Activated naive CD4-positive, alpha-beta T cell treated with anti-CD3 and anti-CD28 coated beads for 36 hours (primary cell): ENCODE measurements at regions not wholly inside any gene's neighbourhood (a gene's known extent, or its start where the extent isn't known, plus 50 kb on each side); places are given as distances from the start of the nearest gene placed in this dataset.

Source experiments
- CTCF ChIA-PET: fragments of 350-600 bp; sonication (Branson Sonifier 250); formaldehyde crosslinking; loops from one replicate; lab custom pipeline; 2021; ENCODE audit warnings: antibody characterized with exemption; lab: Charles Lee
- DNase-seq: peaks from one replicate; pipeline ENCODE4 v3.0.0-alpha.2; 2020
- H3K27ac Mint-ChIP-seq: one replicate; pipeline ENCODE4 v1.8.0; 2021; ENCODE audit warnings: mild to moderate bottlenecking, mixed read lengths
- H3K27me3 Mint-ChIP-seq: one replicate; pipeline ENCODE4 v1.8.0; 2021; ENCODE audit warnings: low read depth, mixed read lengths
- H3K36me3 Mint-ChIP-seq: one replicate; pipeline ENCODE4 v1.8.0; 2021; ENCODE audit warnings: low read depth, mixed read lengths
- H3K4me1 Mint-ChIP-seq: one replicate; pipeline ENCODE4 v1.8.0; 2021; ENCODE audit warnings: low read depth, mixed read lengths
- H3K4me3 Mint-ChIP-seq: one replicate; pipeline ENCODE4 v1.8.0; 2021; ENCODE audit warnings: mild to moderate bottlenecking, moderate library complexity, mixed read lengths
- H3K9me3 Mint-ChIP-seq: one replicate; pipeline ENCODE4 v1.8.0; 2021; ENCODE audit warnings: mixed read lengths
- intact Hi-C: fragments of 100-400 bp; cut with micrococcal nuclease; formaldehyde crosslinking; loops from one replicate; pipeline ENCODE4 v1.15.1; 2023

- CTCF ChIA-PET, result no interaction called here
- DNase-seq, result no peak
- intact Hi-C loops, result loop anchor here (10.0 kb wide), 1 partner anchor 785 kb away; no protein-coding TSS in a partner anchor
- Mint-ChIP-seq H3K4me1 (no peaks in the 10 kb centered on the region), H3K4me3 (no peak overlapping the region), H3K27me3 (no peaks in the 10 kb centered on the region), H3K27ac (no peak overlapping the region), H3K9me3 (peaks cover 8% of the 10 kb centered on the region), H3K36me3 (peaks cover 4% of the 10 kb centered on the region)
These were observed 136.6 kb downstream of the LYPLAL1 start for GRCh38 chr1:219310181-219310728.

GRCh38 chr1:219308367-219308766 lies 134.7 kb downstream of the LYPLAL1 start:
- DNase-seq, result no peak
- H3K4me1 Mint-ChIP-seq, result no peaks in the 10 kb centered on the region
- H3K9me3 Mint-ChIP-seq, result peaks cover 8% of the 10 kb centered on the region
- peaks cover 4% of the 10 kb centered on the region for H3K36me3 Mint-ChIP-seq
- no peak overlapping the region for H3K27ac Mint-ChIP-seq
- CTCF ChIA-PET, result no interaction called here
- intact Hi-C loops, result no loop called here
- no peaks in the 10 kb centered on the region for H3K27me3 Mint-ChIP-seq
- H3K4me3 Mint-ChIP-seq, result no peak overlapping the region

- intact Hi-C loops, result no loop called here
- CTCF ChIA-PET, result no interaction called here
- no peak for DNase-seq
- Mint-ChIP-seq H3K4me3 (no peak overlapping the region), H3K9me3 (peaks cover 8% of the 10 kb centered on the region), H3K27ac (no peak overlapping the region), H3K36me3 (peaks cover 3% of the 10 kb centered on the region), H3K4me1 (no peaks in the 10 kb centered on the region), H3K27me3 (no peaks in the 10 kb centered on the region)
These were observed 130.8 kb downstream of the LYPLAL1 start for GRCh38 chr1:219304227-219305226.

GRCh38 chr1:219302697-219303096 lies 129.0 kb downstream of the LYPLAL1 start:
- H3K4me3 Mint-ChIP-seq, result no peak overlapping the region
- intact Hi-C loops, result no loop called here
- no peaks in the 10 kb centered on the region for H3K27me3 Mint-ChIP-seq
- no peaks in the 10 kb centered on the region for H3K36me3 Mint-ChIP-seq
- CTCF ChIA-PET, result no interaction called here
- no peak for DNase-seq
- H3K9me3 Mint-ChIP-seq, result peaks cover under 1% of the 10 kb centered on the region
- no peak overlapping the region for H3K27ac Mint-ChIP-seq
- no peaks in the 10 kb centered on the region for H3K4me1 Mint-ChIP-seq

- Mint-ChIP-seq H3K36me3 (peaks cover 3% of the 10 kb centered on the region), H3K4me1 (no peaks in the 10 kb centered on the region), H3K4me3 (no peak overlapping the region), H3K27ac (no peak overlapping the region), H3K27me3 (no peaks in the 10 kb centered on the region), H3K9me3 (no peaks in the 10 kb centered on the region)
- CTCF ChIA-PET, result no interaction called here
- intact Hi-C loops, result no loop called here
- DNase-seq, result no peak
These were observed 125.7 kb downstream of the LYPLAL1 start for GRCh38 chr1:219299420-219299819.

- CTCF ChIA-PET, result interaction anchor here (0.6 kb wide), 1 partner anchor 614 kb away, joined by 4 read pairs; no protein-coding TSS in a partner anchor
- Mint-ChIP-seq H3K4me1 (no peaks in the 10 kb centered on the region), H3K27ac (no peak overlapping the region), H3K4me3 (no peak overlapping the region), H3K27me3 (no peaks in the 10 kb centered on the region), H3K9me3 (no peaks in the 10 kb centered on the region), H3K36me3 (peaks cover 3% of the 10 kb centered on the region)
- DNase-seq, result no peak
- intact Hi-C loops, result no loop called here
These were observed 125.0 kb downstream of the LYPLAL1 start for GRCh38 chr1:219298571-219299148.

- no peak overlapping the region for H3K4me3 Mint-ChIP-seq
These were observed 123.0 kb downstream of the LYPLAL1 start for GRCh38 chr1:219296430-219297355.

GRCh38 chr1:219294251-219294650 lies 120.6 kb downstream of the LYPLAL1 start:
- no peaks in the 10 kb centered on the region for H3K9me3 Mint-ChIP-seq
- H3K27ac Mint-ChIP-seq, result no peak overlapping the region
- intact Hi-C loops, result no loop called here
- no peaks in the 10 kb centered on the region for H3K27me3 Mint-ChIP-seq
- no peak overlapping the region for H3K4me3 Mint-ChIP-seq
- H3K36me3 Mint-ChIP-seq, result peaks cover 3% of the 10 kb centered on the region
- CTCF ChIA-PET, result no interaction called here
- no peaks in the 10 kb centered on the region for H3K4me1 Mint-ChIP-seq
- DNase-seq, result no peak

More at GRCh38 chr1:219296430-219297355, 123.0 kb downstream of the LYPLAL1 start:
- H3K36me3 Mint-ChIP-seq, result peaks cover 3% of the 10 kb centered on the region
- no peaks in the 10 kb centered on the region for H3K27me3 Mint-ChIP-seq
- no peak for DNase-seq
- no peak overlapping the region for H3K27ac Mint-ChIP-seq
- CTCF ChIA-PET, result no interaction called here
- no peaks in the 10 kb centered on the region for H3K9me3 Mint-ChIP-seq
- intact Hi-C loops, result no loop called here
- H3K4me1 Mint-ChIP-seq, result no peaks in the 10 kb centered on the region

- H3K9me3 Mint-ChIP-seq, result no peaks in the 10 kb centered on the region
- no peaks in the 10 kb centered on the region for H3K27me3 Mint-ChIP-seq
- H3K4me3 Mint-ChIP-seq, result no peak overlapping the region
- DNase-seq, result no peak
- CTCF ChIA-PET, result no interaction called here
- peaks cover 3% of the 10 kb centered on the region for H3K36me3 Mint-ChIP-seq
- H3K4me1 Mint-ChIP-seq, result no peaks in the 10 kb centered on the region
- H3K27ac Mint-ChIP-seq, result no peak overlapping the region
- intact Hi-C loops, result no loop called here
These were observed 119.7 kb downstream of the LYPLAL1 start for GRCh38 chr1:219293410-219293809.

GRCh38 chr1:219292999-219293398 lies 119.3 kb downstream of the LYPLAL1 start:
- Mint-ChIP-seq H3K4me3 (no peak overlapping the region), H3K27ac (no peak overlapping the region), H3K27me3 (no peaks in the 10 kb centered on the region), H3K36me3 (peaks cover 3% of the 10 kb centered on the region), H3K4me1 (no peaks in the 10 kb centered on the region), H3K9me3 (no peaks in the 10 kb centered on the region)
- DNase-seq, result no peak
- intact Hi-C loops, result no loop called here
- CTCF ChIA-PET, result no interaction called here

- no peak overlapping the region for H3K27ac Mint-ChIP-seq
- H3K27me3 Mint-ChIP-seq, result no peaks in the 10 kb centered on the region
- DNase-seq, result no peak
- H3K36me3 Mint-ChIP-seq, result peaks cover 3% of the 10 kb centered on the region
- no peak overlapping the region for H3K4me3 Mint-ChIP-seq
- intact Hi-C loops, result no loop called here
- no peaks in the 10 kb centered on the region for H3K4me1 Mint-ChIP-seq
- CTCF ChIA-PET, result no interaction called here
- no peaks in the 10 kb centered on the region for H3K9me3 Mint-ChIP-seq
These were observed 118.7 kb downstream of the LYPLAL1 start for GRCh38 chr1:219292341-219292740.

GRCh38 chr1:219289171-219289570 lies 115.5 kb downstream of the LYPLAL1 start:
- CTCF ChIA-PET, result no interaction called here
- H3K27ac Mint-ChIP-seq, result no peak overlapping the region
- no peak for DNase-seq
- intact Hi-C loops, result no loop called here
- H3K36me3 Mint-ChIP-seq, result no peaks in the 10 kb centered on the region
- no peaks in the 10 kb centered on the region for H3K4me1 Mint-ChIP-seq
- H3K4me3 Mint-ChIP-seq, result no peak overlapping the region
- no peaks in the 10 kb centered on the region for H3K9me3 Mint-ChIP-seq
- no peaks in the 10 kb centered on the region for H3K27me3 Mint-ChIP-seq
